Left lung (tissue), 4 donors: ENCODE measurements at regions not wholly inside any gene's neighbourhood (a gene's known extent, or its start where the extent isn't known, plus 50 kb on each side); places are given as distances from the start of the nearest gene placed in this dataset.
"Not testable (repeated sequence)": the region's sequence is repeated elsewhere in the genome, so short reads cannot be mapped to it uniquely, and the experiment has no call there.

Experiments used
- ATAC-seq: fragments of 200-7000 bp; cut with Tn5 transposase; one replicate; pipeline ENCODE4 v1.9.1; 2020; ENCODE audit warnings: moderate library complexity
- DNase-seq, 4 donors: peaks; one replicate each; pipeline ENCODE4 v3.0.0-alpha.2; 2013 to 2020
- H3K27ac ChIP-seq, 2 donors: fragments of 200-600 bp; sonication (generic) in 1 of 2; one replicate each; pipeline versions ENCODE4 v1.5.0 to v1.8.0; 2020 to 2021
- H3K27me3 ChIP-seq, 2 donors: fragments of 200-600 bp; sonication (generic) in 1 of 2; one replicate each; pipeline versions ENCODE4 v1.5.0 to v1.8.0; 2020 to 2021
- H3K36me3 ChIP-seq, 2 donors: fragments of 200-600 bp; sonication (generic) in 1 of 2; one replicate each; pipeline versions ENCODE4 v1.5.0 to v1.8.0; 2020 to 2021
- H3K4me1 ChIP-seq, 2 donors: fragments of 200-600 bp; one replicate each; pipeline ENCODE4 v1.8.0; 2021
- H3K4me3 ChIP-seq, 2 donors: fragments of 200-600 bp; sonication (generic) in 1 of 2; one replicate each; pipeline versions ENCODE4 v1.5.0 to v1.8.0; 2020 to 2021; ENCODE audit warnings: mild to moderate bottlenecking in 1 of 2
- H3K9me3 ChIP-seq, 2 donors: fragments of 200-600 bp; sonication (generic) in 1 of 2; one replicate each; pipeline versions ENCODE4 v1.5.0 to v1.8.0; 2020 to 2021
- intact Hi-C, 2 donors: fragments of 100-400 bp; cut with DNase I; formaldehyde crosslinking; loops; one replicate each; pipeline versions ENCODE4 v1.11.2 to v1.14.2; 2022
- donor health status: DM: no; HTN: yes; CAD: no.
- donor health status: DM: no; HTN: no; CAD: no.

DNA sequence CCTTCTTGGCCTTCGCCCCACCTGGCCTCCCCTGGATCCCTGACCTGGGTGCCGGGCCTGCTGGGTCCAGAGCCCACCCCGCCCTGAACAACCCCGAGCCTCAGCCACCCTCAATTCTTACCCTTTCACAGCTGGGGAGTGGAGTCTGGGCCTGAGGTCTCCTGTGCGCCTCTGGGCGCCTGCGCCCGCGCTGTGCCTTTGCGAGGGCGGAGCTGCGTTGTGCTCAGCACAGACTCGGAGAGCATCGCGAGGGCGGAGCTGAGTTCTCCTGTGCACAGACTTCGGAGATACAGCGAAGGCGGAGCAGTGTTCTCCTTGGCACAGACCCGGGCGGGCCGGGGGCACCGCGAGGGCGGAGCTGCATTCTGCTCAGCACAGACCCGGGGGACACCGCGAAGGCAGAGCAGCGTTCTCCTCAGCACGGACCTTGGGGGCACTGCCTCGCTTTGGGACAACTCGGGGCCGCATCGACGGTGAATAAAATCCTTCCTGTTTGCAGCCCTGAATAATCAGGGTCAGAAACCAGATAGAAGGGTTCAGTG lies 547.2 kb downstream of the FAM72C start:
- H3K27ac ChIP-seq, H3K4me3 ChIP-seq, ATAC-seq, H3K4me1 ChIP-seq, H3K27me3 ChIP-seq, intact Hi-C loops, H3K36me3 ChIP-seq, H3K9me3 ChIP-seq: not testable (repeated sequence)
- peak in 1 of 4 donors; percentile 10 for DNase-seq

DNA sequence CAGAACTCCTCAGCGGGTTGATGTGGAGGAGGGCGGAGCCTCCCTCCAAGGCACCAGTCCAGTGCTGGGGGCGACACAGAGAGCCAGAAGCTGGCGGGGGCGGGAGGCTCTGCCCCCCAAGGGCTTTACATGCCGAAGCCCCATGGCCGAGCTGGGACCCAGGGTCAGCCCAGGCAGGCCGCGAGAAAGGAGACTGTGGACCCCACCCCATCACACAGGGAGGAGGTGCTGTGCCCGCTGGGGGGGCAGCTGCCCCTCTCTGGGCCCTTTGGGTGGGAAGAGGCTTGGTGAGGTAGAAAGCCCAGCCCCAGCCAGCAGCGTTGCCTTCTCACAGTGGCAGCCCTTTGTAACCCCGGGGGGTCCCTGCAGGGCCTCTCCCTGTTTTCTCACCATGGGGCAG lies 548.0 kb downstream of the FAM72C start:
- H3K4me3 ChIP-seq, H3K27ac ChIP-seq, ATAC-seq, H3K36me3 ChIP-seq, intact Hi-C loops, DNase-seq, H3K4me1 ChIP-seq, H3K9me3 ChIP-seq, H3K27me3 ChIP-seq: not testable (repeated sequence)

DNA sequence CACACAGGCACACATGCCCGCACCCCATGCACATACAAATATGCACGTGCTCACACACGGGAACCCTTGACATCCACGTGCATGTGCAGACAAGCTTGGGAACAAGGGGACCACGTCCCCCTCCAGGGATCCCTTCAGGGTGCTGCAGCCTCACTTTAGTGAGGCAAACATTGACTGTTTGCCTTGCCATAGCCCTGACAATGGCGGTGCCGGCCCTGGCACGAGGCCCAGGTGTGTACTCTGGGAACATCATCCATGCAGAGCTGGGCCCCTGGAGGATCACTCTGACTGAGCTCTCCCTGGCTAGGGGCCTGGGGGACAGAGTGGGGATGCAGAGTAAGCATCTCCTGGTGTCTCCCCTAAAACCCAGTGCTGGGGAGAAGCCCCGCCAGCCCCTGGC lies 550.5 kb downstream of the FAM72C start:
- H3K4me1 ChIP-seq, ATAC-seq, intact Hi-C loops, H3K27ac ChIP-seq, H3K36me3 ChIP-seq, H3K27me3 ChIP-seq, H3K9me3 ChIP-seq, H3K4me3 ChIP-seq, DNase-seq: not testable (repeated sequence)
